ENCODE measurements at regions not wholly inside any gene's neighbourhood (a gene's known extent, or its start where the extent isn't known, plus 50 kb on each side); places are given as distances from the start of the nearest gene placed in this dataset.

- intact Hi-C loops (cut with DNase I; ENCODE audit: low total_unique reads), result no loop called here
- 95 to 100% methylated on average over 1 of the region's 1 CpG for WGBS, 2 donors
- no peak for DNase-seq (ENCODE audit: low spot score in 2 of 2)
- TF ChIP-seq, protein P1, sequence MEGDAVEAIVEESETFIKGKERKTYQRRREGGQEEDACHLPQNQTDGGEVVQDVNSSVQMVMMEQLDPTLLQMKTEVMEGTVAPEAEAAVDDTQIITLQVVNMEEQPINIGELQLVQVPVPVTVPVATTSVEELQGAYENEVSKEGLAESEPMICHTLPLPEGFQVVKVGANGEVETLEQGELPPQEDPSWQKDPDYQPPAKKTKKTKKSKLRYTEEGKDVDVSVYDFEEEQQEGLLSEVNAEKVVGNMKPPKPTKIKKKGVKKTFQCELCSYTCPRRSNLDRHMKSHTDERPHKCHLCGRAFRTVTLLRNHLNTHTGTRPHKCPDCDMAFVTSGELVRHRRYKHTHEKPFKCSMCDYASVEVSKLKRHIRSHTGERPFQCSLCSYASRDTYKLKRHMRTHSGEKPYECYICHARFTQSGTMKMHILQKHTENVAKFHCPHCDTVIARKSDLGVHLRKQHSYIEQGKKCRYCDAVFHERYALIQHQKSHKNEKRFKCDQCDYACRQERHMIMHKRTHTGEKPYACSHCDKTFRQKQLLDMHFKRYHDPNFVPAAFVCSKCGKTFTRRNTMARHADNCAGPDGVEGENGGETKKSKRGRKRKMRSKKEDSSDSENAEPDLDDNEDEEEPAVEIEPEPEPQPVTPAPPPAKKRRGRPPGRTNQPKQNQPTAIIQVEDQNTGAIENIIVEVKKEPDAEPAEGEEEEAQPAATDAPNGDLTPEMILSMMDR (IDR thresholded peaks at IDR 0.05), result no peak
- no peak for TF ChIP-seq POLR2A (IDR thresholded peaks at IDR 0.05)
- no peak overlapping the region for H3K4me3 ChIP-seq (ENCODE audit: low read depth, poor library complexity, severe bottlenecking)
Measured at GRCh38 chr2:195408811-195409210, 248.2 kb upstream of the SLC39A10 start.

DNA sequence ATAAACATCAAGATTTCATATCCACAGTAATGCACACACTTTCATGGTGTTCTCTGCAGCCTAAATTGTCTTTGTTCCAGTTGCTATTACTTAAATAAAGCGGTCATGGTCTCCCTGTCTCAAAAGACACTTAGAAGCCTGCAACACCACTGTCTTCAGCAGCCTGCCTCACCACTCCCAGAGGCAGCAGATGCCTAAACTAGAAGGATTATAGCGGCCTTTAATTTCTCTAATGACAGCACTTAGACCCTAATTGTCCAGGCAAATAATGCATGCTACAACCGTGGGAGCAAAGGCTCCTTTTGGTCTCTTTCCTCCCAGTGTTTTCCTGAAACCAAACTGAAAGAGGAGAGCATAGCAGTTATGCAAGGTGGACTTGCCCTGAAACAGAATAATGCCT, 248.8 kb upstream of the SLC39A10 start:
- H3K4me3 ChIP-seq (ENCODE audit: low read depth, poor library complexity, severe bottlenecking), result no peak overlapping the region
- DNase-seq (ENCODE audit: low spot score in 2 of 2), result no peak
- intact Hi-C loops (cut with DNase I; ENCODE audit: low total_unique reads), result no loop called here
- 59 to 68% methylated on average over 3 of the region's 3 CpGs for WGBS, 2 donors
- no peak for TF ChIP-seq POLR2A (IDR thresholded peaks at IDR 0.05)
- TF ChIP-seq, protein P1 (IDR thresholded peaks at IDR 0.05), result no peak

GRCh38 chr2:195407783-195408182, 249.2 kb upstream of the SLC39A10 start:
- TF ChIP-seq, protein P1 (IDR thresholded peaks at IDR 0.05), result no peak
- no peak for TF ChIP-seq POLR2A (IDR thresholded peaks at IDR 0.05)
- no peak for DNase-seq (ENCODE audit: low spot score in 2 of 2)
- WGBS, 2 donors, result 71 to 73% methylated on average over 3 of the region's 3 CpGs
- intact Hi-C loops (cut with DNase I; ENCODE audit: low total_unique reads), result no loop called here
- no peak overlapping the region for H3K4me3 ChIP-seq (ENCODE audit: low read depth, poor library complexity, severe bottlenecking)

- no peak overlapping the region for H3K4me3 ChIP-seq (ENCODE audit: low read depth, poor library complexity, severe bottlenecking)
- no peak for DNase-seq (ENCODE audit: low spot score in 2 of 2)
- WGBS, 2 donors, result 90 to 94% methylated on average over 13 of the region's 13 CpGs
- TF ChIP-seq POLR2A (IDR thresholded peaks at IDR 0.05), result no peak
- TF ChIP-seq, protein P1 (IDR thresholded peaks at IDR 0.05), result no peak
- intact Hi-C loops (cut with DNase I; ENCODE audit: low total_unique reads), result no loop called here
Measured at GRCh38 chr2:195406886-195407603, 250.0 kb upstream of the SLC39A10 start.

- TF ChIP-seq POLR2A (IDR thresholded peaks at IDR 0.05), result no peak
- H3K4me3 ChIP-seq (ENCODE audit: low read depth, poor library complexity, severe bottlenecking), result no peak overlapping the region
- intact Hi-C loops (cut with DNase I; ENCODE audit: low total_unique reads), result no loop called here
- WGBS, 2 donors, result 59 to 74% methylated on average over 2 of the region's 2 CpGs
- DNase-seq (ENCODE audit: low spot score in 2 of 2), result no peak
Measured at GRCh38 chr2:195404651-195405050, 252.4 kb upstream of the SLC39A10 start.

DNA sequence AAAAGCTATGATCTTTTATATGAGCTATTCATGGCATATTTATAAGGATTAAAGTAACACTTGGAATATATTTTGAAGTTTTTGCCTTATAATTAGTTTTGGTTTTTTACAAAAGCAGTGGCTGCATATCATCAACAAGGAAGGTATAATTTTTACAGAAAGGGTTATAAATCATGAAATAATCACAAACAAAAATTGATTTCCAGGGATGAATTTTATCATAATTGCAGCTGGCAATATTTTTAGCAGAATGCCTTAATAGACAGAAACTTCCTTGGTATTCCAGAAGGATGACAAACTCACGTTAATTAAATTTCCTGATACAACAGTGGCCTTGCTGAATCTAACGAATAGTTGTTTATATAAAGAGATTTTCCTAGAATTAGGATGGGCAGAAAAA, 260.5 kb upstream of the SLC39A10 start:
- no peak overlapping the region for H3K4me3 ChIP-seq (ENCODE audit: low read depth, poor library complexity, severe bottlenecking)
- intact Hi-C loops (cut with DNase I; ENCODE audit: low total_unique reads), result no loop called here
- TF ChIP-seq, protein P1 (IDR thresholded peaks at IDR 0.05), result no peak
- TF ChIP-seq POLR2A (IDR thresholded peaks at IDR 0.05), result no peak
- 74 to 80% methylated on average over 2 of the region's 2 CpGs for WGBS, 2 donors
- DNase-seq (ENCODE audit: low spot score in 2 of 2), result no peak

Data from lower leg skin (tissue), 4 donors.